Fibroblast of skin of left quadriceps (primary cell): ENCODE measurements at regions not wholly inside any gene's neighbourhood (a gene's known extent, or its start where the extent isn't known, plus 50 kb on each side); places are given as distances from the start of the nearest gene placed in this dataset.

Experiments
- DNase-seq, 2 experiments: peaks; one replicate each; pipeline ENCODE4 v3.0.0-alpha.2; 2013; ENCODE audit warnings: low read depth in 2 of 2

- no peak for DNase-seq
These were observed 253.7 kb upstream of the SORCS1 start for GRCh38 chr10:107418085-107418806.

- DNase-seq, result no peak
These were observed 252.9 kb upstream of the SORCS1 start for GRCh38 chr10:107417446-107417845.

- no peak for DNase-seq
These were observed 250.9 kb upstream of the SORCS1 start for GRCh38 chr10:107415446-107415845.

- no peak for DNase-seq
These were observed 249.5 kb upstream of the SORCS1 start for GRCh38 chr10:107413971-107414370.

- DNase-seq, result peak; percentile 1 to 6
These were observed 245.0 kb upstream of the SORCS1 start for GRCh38 chr10:107409522-107409921.

- no peak for DNase-seq
These were observed 233.6 kb upstream of the SORCS1 start for GRCh38 chr10:107398115-107398514.

- DNase-seq, result no peak
These were observed 227.4 kb upstream of the SORCS1 start for GRCh38 chr10:107391901-107392300.

- DNase-seq, result no peak
These were observed 226.1 kb upstream of the SORCS1 start for GRCh38 chr10:107390563-107390962.

- DNase-seq, result no peak
These were observed 218.9 kb upstream of the SORCS1 start for GRCh38 chr10:107383357-107383756.

GRCh38 chr10:107379601-107380000 lies 215.1 kb upstream of the SORCS1 start:
- DNase-seq, result no peak

- no peak for DNase-seq
These were observed 207.3 kb upstream of the SORCS1 start for GRCh38 chr10:107371801-107372200.

- no peak for DNase-seq
These were observed 200.4 kb upstream of the SORCS1 start for GRCh38 chr10:107364872-107365271.

- no peak for DNase-seq
These were observed 197.8 kb upstream of the SORCS1 start for GRCh38 chr10:107362306-107362705.

- no peak for DNase-seq
These were observed 192.5 kb upstream of the SORCS1 start for GRCh38 chr10:107357033-107357432.

GRCh38 chr10:107356396-107356795 lies 191.9 kb upstream of the SORCS1 start:
- no peak for DNase-seq

GRCh38 chr10:107342711-107343110 lies 178.2 kb upstream of the SORCS1 start:
- no peak for DNase-seq

- no peak for DNase-seq
These were observed 176.8 kb upstream of the SORCS1 start for GRCh38 chr10:107341281-107341680.

GRCh38 chr10:107340326-107340725 lies 175.8 kb upstream of the SORCS1 start:
- no peak for DNase-seq

GRCh38 chr10:107336061-107336460 lies 171.6 kb upstream of the SORCS1 start:
- no peak for DNase-seq

GRCh38 chr10:107317592-107317991 lies 153.1 kb upstream of the SORCS1 start:
- DNase-seq, result no peak

GRCh38 chr10:107303203-107303602 lies 138.7 kb upstream of the SORCS1 start:
- DNase-seq, result no peak

GRCh38 chr10:107299606-107300005 lies 135.1 kb upstream of the SORCS1 start:
- DNase-seq, result no peak

GRCh38 chr10:107284187-107284586 lies 119.7 kb upstream of the SORCS1 start:
- DNase-seq, result no peak

- no peak for DNase-seq
These were observed 115.8 kb upstream of the SORCS1 start for GRCh38 chr10:107280293-107280692.
